HepG2 (cell line): ENCODE measurements at regions not wholly inside any gene's neighbourhood (a gene's known extent, or its start where the extent isn't known, plus 50 kb on each side); places are given as distances from the start of the nearest gene placed in this dataset.

ENCODE experiments used
- ATAC-seq: fragments of 200-7000 bp; cut with Tn5 transposase; 3 replicates; pipeline ENCODE4 v1.9.1; 2020; ENCODE audit warnings: mild to moderate bottlenecking, moderate library complexity
- BruUV-seq: library from RNA; stranded (reverse); fragments of 400-500 nt; replicated peaks from 2 replicates; lab custom pipeline; 2021; lab: Mats Ljungman, UMichigan
- CTCF ChIA-PET: fragments of 300-600 bp; formaldehyde crosslinking; extraction: SDS; loops from one replicate; lab custom pipeline; 2021; ENCODE audit warnings: low total read pairs, inconsistent platforms, low intra/inter-chr PET ratio; lab: Yijun Ruan, JAX
- POLR2A ChIA-PET: fragments of 350-600 bp; sonication (Branson Sonifier 250); formaldehyde crosslinking; loops from one replicate; lab custom pipeline; 2020; ENCODE audit warnings: antibody characterized with exemption, inconsistent platforms; lab: Yijun Ruan, JAX
- DNase-seq: peaks from one replicate; pipeline ENCODE4 v3.0.0-alpha.2; 2015; ENCODE audit warnings: low spot score
- FAIRE-seq: peaks from 3 replicates; lab custom pipeline; 2011; peaks lifted over from hg19 to GRCh38; lab: Jason Lieb, UNC
- H2AFZ ChIP-seq: one replicate; pipeline ENCODE4 v1.6.1; 2011; ENCODE audit warnings: low read length, inconsistent platforms
- H3K27ac ChIP-seq: fragments of 300-600 bp; 3 replicates; pipeline ENCODE4 v1.8.0; 2011; ENCODE audit warnings: mixed run types, mild to moderate bottlenecking, mixed read lengths, low read length, inconsistent platforms; ENCODE audit not compliant: insufficient read depth; ENCODE audit errors: extremely low read length
- H3K27me3 ChIP-seq, 2 experiments: fragments of 200-600 bp in 1 of 2; 2 replicates in 1 of 2; 3 replicates in 1 of 2; pipeline versions ENCODE4 v1.6.0 to v1.8.0; 2011; ENCODE audit warnings: low read length in 2 of 2, mild to moderate bottlenecking in 2 of 2, moderate library complexity in 2 of 2, inconsistent platforms in 1 of 2; ENCODE audit not compliant: insufficient read depth in 2 of 2, control insufficient read depth in 1 of 2
- H3K36me3 ChIP-seq, 2 experiments: fragments of 200-600 bp in 1 of 2; replicated peaks in 1 of 2; 2 replicates in 1 of 2; 3 replicates in 1 of 2; pipeline versions ENCODE4 v1.5.1 to v1.8.0; 2011; ENCODE audit warnings: low read length in 2 of 2, inconsistent platforms in 1 of 2; ENCODE audit not compliant: insufficient read depth in 2 of 2, control insufficient read depth in 1 of 2
- H3K4me1 ChIP-seq: 2 replicates; pipeline ENCODE4 v1.5.1; 2012; ENCODE audit warnings: low read length, inconsistent platforms; ENCODE audit not compliant: insufficient read depth
- H3K4me2 ChIP-seq: 2 replicates; pipeline ENCODE4 v1.6.0; 2011; ENCODE audit warnings: low read depth, low read length, inconsistent platforms
- H3K4me3 ChIP-seq, 3 experiments: fragments of 200-600 bp in 1 of 3; sonication (generic), shearing (Covaris generic) in 1 of 3; replicated peaks in 1 of 3; 2 replicates each; pipeline ENCODE4 v1.5.1; 2011 to 2016; ENCODE audit warnings: low read length in 3 of 3, inconsistent platforms in 2 of 3, low read depth in 2 of 3, mild to moderate bottlenecking in 2 of 3, control low read depth in 1 of 3, mixed read lengths in 1 of 3; ENCODE audit not compliant: insufficient read depth in 1 of 3
- H3K79me2 ChIP-seq: one replicate; pipeline ENCODE4 v1.6.1; 2011; ENCODE audit warnings: low read length, inconsistent platforms; ENCODE audit not compliant: insufficient read depth
- H3K9ac ChIP-seq: 2 replicates; pipeline ENCODE4 v1.6.0; 2011; ENCODE audit warnings: mild to moderate bottlenecking, low read depth, low read length, inconsistent platforms; ENCODE audit not compliant: insufficient read depth
- H3K9me3 ChIP-seq: 2 replicates; pipeline ENCODE4 v1.5.1; 2012; ENCODE audit warnings: mild to moderate bottlenecking, low read length
- H4K20me1 ChIP-seq: 2 replicates; pipeline ENCODE4 v1.6.0; 2011; ENCODE audit warnings: inconsistent platforms, mild to moderate bottlenecking, low read length, moderate library complexity; ENCODE audit not compliant: insufficient read depth
- CEBPB ChIP-seq: IDR thresholded peaks from 2 replicates; pipeline ENCODE4 v1.6.1; 2011; ENCODE audit warnings: low read depth, low read length, improper control_type of control experiment, borderline replicate concordance
- KAT7 ChIP-seq: IDR thresholded peaks from 2 replicates; pipeline ENCODE4 v1.6.1; 2018; ENCODE audit warnings: borderline replicate concordance, missing compliant biosample characterization
- MEIS2 ChIP-seq: sonication (generic); formaldehyde crosslinking; IDR thresholded peaks from 2 replicates; pipeline ENCODE4 v1.9.0; 2021; ENCODE audit warnings: mild to moderate bottlenecking, missing genetic modification reagents
- NFIB ChIP-seq: sonication (generic); formaldehyde crosslinking; IDR thresholded peaks from 2 replicates; pipeline ENCODE4 v1.9.0; 2021; ENCODE audit warnings: missing genetic modification reagents, mild to moderate bottlenecking, borderline replicate concordance
- PPARG ChIP-seq: conservative IDR thresholded peaks from 2 replicates; pipeline ENCODE4 v1.6.1; 2016; ENCODE audit warnings: missing biosample characterization, missing genetic modification reagents
- RXRB ChIP-seq: IDR thresholded peaks from 2 replicates; pipeline ENCODE4 v1.6.1; 2016; ENCODE audit warnings: borderline replicate concordance, missing genetic modification reagents, missing compliant biosample characterization
- SOX13 ChIP-seq, 3 experiments: fragments of 450-650 bp in 1 of 3; sonication (generic) in 1 of 3; formaldehyde crosslinking in 1 of 3; IDR thresholded peaks in 2 of 3; conservative IDR thresholded peaks in 1 of 3; 2 replicates each; pipeline versions ENCODE4 v1.5.0 to v1.6.1; 2016 to 2020; ENCODE audit warnings: antibody characterized with exemption in 1 of 3, mild to moderate bottlenecking in 1 of 3, missing compliant biosample characterization in 1 of 3, missing genetic modification reagents in 1 of 3, moderate library complexity in 1 of 3
- SRF ChIP-seq: IDR thresholded peaks from 2 replicates; pipeline ENCODE4 v1.6.1; 2011; ENCODE audit warnings: mild to moderate bottlenecking, low read depth, low read length, moderate library complexity
- ZBTB42 ChIP-seq: sonication (generic); formaldehyde crosslinking; IDR thresholded peaks from 2 replicates; pipeline ENCODE4 v1.5.0; 2020; ENCODE audit warnings: mild to moderate bottlenecking, missing genetic modification reagents
- ZNF230 ChIP-seq: sonication (generic); formaldehyde crosslinking; IDR thresholded peaks from 2 replicates; pipeline ENCODE4 v1.4.0; 2020; ENCODE audit warnings: mild to moderate bottlenecking, missing genetic modification reagents
- ZNF264 ChIP-seq: sonication (generic); formaldehyde crosslinking; IDR thresholded peaks from 2 replicates; pipeline ENCODE4 v1.4.0; 2020; ENCODE audit warnings: missing genetic modification reagents
- ZNF543 ChIP-seq: sonication (generic); formaldehyde crosslinking; IDR thresholded peaks from 2 replicates; pipeline ENCODE4 v1.4.0; 2020; ENCODE audit warnings: mild to moderate bottlenecking, missing genetic modification reagents
- ZNF678 ChIP-seq: sonication (generic); formaldehyde crosslinking; IDR thresholded peaks from 2 replicates; pipeline ENCODE4 v1.4.0; 2020; ENCODE audit warnings: mild to moderate bottlenecking, missing genetic modification reagents
- ZNF773 ChIP-seq: sonication (generic); formaldehyde crosslinking; IDR thresholded peaks from 2 replicates; pipeline ENCODE4 v1.4.0; 2020; ENCODE audit warnings: missing genetic modification reagents, borderline replicate concordance
- WGBS: methylation state at CpG from one replicate; pipeline ENCODE4 v1.1.6; 2017; ENCODE audit warnings: low lambda C conversion rate; 5-methylcytosine and 5-hydroxymethylcytosine counted together
- in situ Hi-C: cut with HindIII; loops from 2 replicates; pipeline ENCODE4 v1.10.0; 2017; ENCODE audit warnings: low pct_unique_long_range_greater_than_20kb; ENCODE audit not compliant: extremely low pct_ligation_motif_present
- intact Hi-C: fragments of 100-400 bp; cut with micrococcal nuclease; formaldehyde crosslinking; loops from one replicate; pipeline ENCODE4 v1.10.0; 2022; ENCODE audit not compliant: unreplicated experiment
- TF ChIP-seq, protein P1 (sequence below): sonication (generic); formaldehyde crosslinking; IDR thresholded peaks from 2 replicates; pipeline ENCODE4 v1.4.0; 2020; ENCODE audit warnings: missing genetic modification reagents
- TF ChIP-seq, protein P2 (sequence below): sonication (generic); formaldehyde crosslinking; IDR thresholded peaks from 2 replicates; pipeline ENCODE4 v1.4.0; 2020; ENCODE audit warnings: missing genetic modification reagents, borderline replicate concordance

DNA sequence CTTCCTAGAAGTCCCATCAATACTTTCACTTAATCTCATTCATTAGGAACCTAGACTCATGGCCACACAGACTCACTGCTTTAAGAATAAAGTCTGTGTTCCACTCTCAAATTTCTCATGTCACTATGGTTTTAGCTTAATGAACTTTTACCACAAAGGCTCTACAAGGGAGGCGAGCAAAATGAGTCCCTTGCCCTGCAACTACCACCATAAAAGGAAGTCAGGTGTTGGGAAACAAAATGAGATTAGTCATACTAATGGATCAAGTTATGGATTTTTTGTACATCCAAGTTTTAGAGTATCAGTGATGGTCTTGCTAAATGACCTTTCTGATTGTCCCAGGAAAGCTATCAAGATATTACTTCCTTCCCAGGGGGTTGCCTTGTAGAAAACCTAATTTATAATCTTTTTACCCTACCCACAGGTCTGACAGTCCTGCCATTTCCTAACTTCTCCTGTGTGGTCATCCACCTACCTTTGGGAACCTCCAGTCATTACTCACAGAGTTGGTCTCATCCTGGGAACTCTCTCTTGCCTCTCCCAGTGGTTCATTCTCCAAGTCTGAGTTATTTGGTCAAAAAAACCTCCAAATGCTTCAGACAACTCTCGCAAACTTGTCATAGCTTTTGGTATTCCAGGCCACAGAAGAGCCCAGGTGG, 51.8 kb upstream of the SLC16A1 start:
- 82% methylated on average over 2 of the region's 2 CpGs for WGBS
- H3K4me3 ChIP-seq, result no peak overlapping the region
- no peaks in the 10 kb centered on the region for H3K79me2 ChIP-seq
- peak overlapping the region; percentile 6; the same call in 1 of the 2 replicates for H3K4me2 ChIP-seq
- no peak overlapping the region for H2AFZ ChIP-seq
- H3K27ac ChIP-seq, result peak overlapping the region; percentile 66
- no peak; the same call in 2 of the 3 replicates for ATAC-seq
- FAIRE-seq, result no peak
- H3K9ac ChIP-seq, result 0 out of 2 replicates have a peak overlapping the region, but pooled peaks have one; percentile 19
- no peaks in the 10 kb centered on the region for H4K20me1 ChIP-seq
- H3K36me3 ChIP-seq, result no peaks in the 10 kb centered on the region
- TF ChIP-seq ZNF543 (CRISPR knock-in tag), result no peak
- TF ChIP-seq CEBPB, result 0 out of 2 replicates have a peak, but pooled peaks have one; percentile 3
- TF ChIP-seq, protein P1, sequence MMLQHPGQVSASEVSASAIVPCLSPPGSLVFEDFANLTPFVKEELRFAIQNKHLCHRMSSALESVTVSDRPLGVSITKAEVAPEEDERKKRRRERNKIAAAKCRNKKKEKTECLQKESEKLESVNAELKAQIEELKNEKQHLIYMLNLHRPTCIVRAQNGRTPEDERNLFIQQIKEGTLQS, result no peak
- no peak for TF ChIP-seq ZNF264 (CRISPR knock-in tag)
- TF ChIP-seq SRF, result 0 out of 2 replicates have a peak, but pooled peaks have one; percentile 38
- no peak for DNase-seq
- intact Hi-C loops, result no loop called here
- BruUV-seq, result no TSS peak
- in situ Hi-C loops, result no loop called here
- peaks cover 58% of the 10 kb centered on the region for H3K4me1 ChIP-seq
- no peaks in the 10 kb centered on the region for H3K9me3 ChIP-seq
- POLR2A ChIA-PET, result no interaction called here
- no peaks in the 10 kb centered on the region for H3K27me3 ChIP-seq
- CTCF ChIA-PET, result no interaction called here

DNA sequence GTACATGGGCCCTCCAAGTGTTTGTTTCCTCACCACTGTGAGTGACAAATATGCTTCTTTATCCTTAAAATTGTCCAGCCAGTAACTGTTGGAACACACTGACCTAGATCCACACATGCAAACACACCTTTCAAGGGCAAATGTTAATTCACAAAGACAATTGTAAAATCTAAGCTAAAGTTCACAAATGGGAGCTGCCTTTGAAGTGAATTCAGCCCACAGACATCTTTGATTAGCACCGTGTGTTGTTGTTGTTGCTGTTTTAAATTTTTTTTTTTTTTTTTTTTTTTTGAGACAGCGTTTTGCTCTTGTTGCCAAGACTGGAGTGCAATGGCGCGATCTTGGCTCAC, 52.3 kb upstream of the SLC16A1 start:
- H3K9me3 ChIP-seq, result no peaks in the 10 kb centered on the region
- 0 out of 2 replicates have a peak overlapping the region, but pooled peaks have one; percentile 19 for H3K9ac ChIP-seq
- intact Hi-C loops (no loop called here), in situ Hi-C loops (no loop called here)
- peak overlapping the region; percentile 6; the same call in 1 of the 2 replicates for H3K4me2 ChIP-seq
- BruUV-seq, result no TSS peak
- H2AFZ ChIP-seq, result no peak overlapping the region
- H3K4me3 ChIP-seq, result no peak overlapping the region
- no peaks in the 10 kb centered on the region for H4K20me1 ChIP-seq
- DNase-seq (no peak), FAIRE-seq (no peak), ATAC-seq (no peak)
- H3K4me1 ChIP-seq, result peaks cover 58% of the 10 kb centered on the region
- H3K27ac ChIP-seq, result peak overlapping the region; percentile 66
- WGBS, result 79% methylated on average over 4 of the region's 4 CpGs
- H3K27me3 ChIP-seq, result no peaks in the 10 kb centered on the region
- ChIA-PET CTCF (no interaction called here), POLR2A (no interaction called here)
- H3K79me2 ChIP-seq, result no peaks in the 10 kb centered on the region
- H3K36me3 ChIP-seq, result no peaks in the 10 kb centered on the region
- TF ChIP-seq, protein P2, sequence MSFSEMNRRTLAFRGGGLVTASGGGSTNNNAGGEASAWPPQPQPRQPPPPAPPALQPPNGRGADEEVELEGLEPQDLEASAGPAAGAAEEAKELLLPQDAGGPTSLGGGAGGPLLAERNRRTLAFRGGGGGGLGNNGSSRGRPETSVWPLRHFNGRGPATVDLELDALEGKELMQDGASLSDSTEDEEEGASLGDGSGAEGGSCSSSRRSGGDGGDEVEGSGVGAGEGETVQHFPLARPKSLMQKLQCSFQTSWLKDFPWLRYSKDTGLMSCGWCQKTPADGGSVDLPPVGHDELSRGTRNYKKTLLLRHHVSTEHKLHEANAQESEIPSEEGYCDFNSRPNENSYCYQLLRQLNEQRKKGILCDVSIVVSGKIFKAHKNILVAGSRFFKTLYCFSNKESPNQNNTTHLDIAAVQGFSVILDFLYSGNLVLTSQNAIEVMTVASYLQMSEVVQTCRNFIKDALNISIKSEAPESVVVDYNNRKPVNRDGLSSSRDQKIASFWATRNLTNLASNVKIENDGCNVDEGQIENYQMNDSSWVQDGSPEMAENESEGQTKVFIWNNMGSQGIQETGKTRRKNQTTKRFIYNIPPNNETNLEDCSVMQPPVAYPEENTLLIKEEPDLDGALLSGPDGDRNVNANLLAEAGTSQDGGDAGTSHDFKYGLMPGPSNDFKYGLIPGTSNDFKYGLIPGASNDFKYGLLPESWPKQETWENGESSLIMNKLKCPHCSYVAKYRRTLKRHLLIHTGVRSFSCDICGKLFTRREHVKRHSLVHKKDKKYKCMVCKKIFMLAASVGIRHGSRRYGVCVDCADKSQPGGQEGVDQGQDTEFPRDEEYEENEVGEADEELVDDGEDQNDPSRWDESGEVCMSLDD (CRISPR knock-in tag), result no peak
- TF ChIP-seq KAT7 (CRISPR knock-in tag), result no peak
- TF ChIP-seq RXRB (CRISPR knock-in tag), result peak; percentile 73
- TF ChIP-seq ZNF678, result no peak
- no peak for TF ChIP-seq ZNF230
- TF ChIP-seq ZBTB42 (CRISPR knock-in tag), result no peak
- TF ChIP-seq MEIS2 (CRISPR knock-in tag), result no peak
- no peak for TF ChIP-seq NFIB
- no peak for TF ChIP-seq ZNF773 (CRISPR knock-in tag)
- peak; percentile 71 for TF ChIP-seq PPARG
- no peak for TF ChIP-seq SOX13 (IDR thresholded peaks at IDR 0.05)
- TF ChIP-seq SOX13 (CRISPR knock-in tag; conservative IDR thresholded peaks at IDR 0.05 in 1 of 2, IDR thresholded peaks at IDR 0.05 in 1 of 2), result peak in 1 of 2 experiments; percentile 42; a peak in 1 of 4 replicates
